HL-60/S4 (cell line): ENCODE measurements at regions not wholly inside any gene's neighbourhood (a gene's known extent, or its start where the extent isn't known, plus 50 kb on each side); places are given as distances from the start of the nearest gene placed in this dataset.

Experiments used
- in situ Hi-C: fragments of 300-500 bp; cut with MboI; formaldehyde crosslinking; loops from 2 replicates; pipeline ENCODE4 v1.14.3; 2022; ENCODE audit warnings: low sequenced_read_pairs

GRCh38 chr2:105596411-105596921 lies 148.2 kb upstream of the NCK2 start:
- in situ Hi-C loops = no loop called here

- in situ Hi-C loops = no loop called here
Observed at GRCh38 chr2:105595536-105595935, 149.2 kb upstream of the NCK2 start.

GRCh38 chr2:105593221-105593967 lies 151.3 kb upstream of the NCK2 start:
- in situ Hi-C loops = no loop called here

GRCh38 chr2:105592288-105592687 lies 152.4 kb upstream of the NCK2 start:
- in situ Hi-C loops = no loop called here

- in situ Hi-C loops = no loop called here
Observed at GRCh38 chr2:105590780-105591660, 153.7 kb upstream of the NCK2 start.

- in situ Hi-C loops = no loop called here
Observed at GRCh38 chr2:105588581-105588980, 156.1 kb upstream of the NCK2 start.

GRCh38 chr2:105587637-105588036 lies 157.1 kb upstream of the NCK2 start:
- in situ Hi-C loops = no loop called here

GRCh38 chr2:105584435-105585010 lies 160.2 kb upstream of the NCK2 start:
- in situ Hi-C loops = no loop called here

GRCh38 chr2:105582952-105583660 lies 161.6 kb upstream of the NCK2 start:
- in situ Hi-C loops = no loop called here

- in situ Hi-C loops = no loop called here
Observed at GRCh38 chr2:105581555-105581944, 163.2 kb upstream of the NCK2 start.

GRCh38 chr2:105580870-105581554 lies 163.7 kb upstream of the NCK2 start:
- in situ Hi-C loops = no loop called here

- in situ Hi-C loops = no loop called here
Observed at GRCh38 chr2:105580216-105580615, 164.5 kb upstream of the NCK2 start.

GRCh38 chr2:105578166-105578565 lies 166.5 kb upstream of the NCK2 start:
- in situ Hi-C loops = loop anchor here (10.0 kb wide), 1 partner anchor 307 kb away; no protein-coding TSS in a partner anchor

GRCh38 chr2:105577762-105578161 lies 166.9 kb upstream of the NCK2 start:
- in situ Hi-C loops = loop anchor here (10.0 kb wide), 1 partner anchor 307 kb away; no protein-coding TSS in a partner anchor

- in situ Hi-C loops = loop anchor here (10.0 kb wide), 1 partner anchor 308 kb away; no protein-coding TSS in a partner anchor
Observed at GRCh38 chr2:105576440-105577241, 168.1 kb upstream of the NCK2 start.

GRCh38 chr2:105576050-105576439 lies 168.7 kb upstream of the NCK2 start:
- in situ Hi-C loops = loop anchor here (10.0 kb wide), 1 partner anchor 309 kb away; no protein-coding TSS in a partner anchor

GRCh38 chr2:105575499-105576025 lies 169.2 kb upstream of the NCK2 start:
- in situ Hi-C loops = loop anchor here (10.0 kb wide), 1 partner anchor 309 kb away; no protein-coding TSS in a partner anchor

- in situ Hi-C loops = loop anchor here (10.0 kb wide), 1 partner anchor 310 kb away; no protein-coding TSS in a partner anchor
Observed at GRCh38 chr2:105574796-105575344, 169.8 kb upstream of the NCK2 start.
